ENCODE measurements at regions not wholly inside any gene's neighbourhood (a gene's known extent, or its start where the extent isn't known, plus 50 kb on each side); places are given as distances from the start of the nearest gene placed in this dataset.
A peak's percentile ranks its signal among the peaks of the same experiment; 100 is the strongest.

- DNase-seq, result no peak
These were observed 74.3 kb downstream of the ANKRD7 start for GRCh38 chr7:118298771-118299170.

- no peak for DNase-seq
These were observed 75.7 kb downstream of the ANKRD7 start for GRCh38 chr7:118300177-118300576.

- DNase-seq, result no peak
These were observed 79.6 kb downstream of the ANKRD7 start for GRCh38 chr7:118304100-118304499.

- no peak for DNase-seq
These were observed 81.2 kb downstream of the ANKRD7 start for GRCh38 chr7:118305671-118306070.

GRCh38 chr7:118306771-118307170, 82.3 kb downstream of the ANKRD7 start:
- DNase-seq, result no peak

- DNase-seq, result no peak
These were observed 86.8 kb downstream of the ANKRD7 start for GRCh38 chr7:118311121-118311836.

GRCh38 chr7:118312051-118312450, 87.5 kb downstream of the ANKRD7 start:
- no peak for DNase-seq

- no peak for DNase-seq
These were observed 88.5 kb downstream of the ANKRD7 start for GRCh38 chr7:118312966-118313365.

- no peak for DNase-seq
These were observed 100.4 kb downstream of the ANKRD7 start for GRCh38 chr7:118324790-118325449.

- no peak for DNase-seq
These were observed 100.9 kb downstream of the ANKRD7 start for GRCh38 chr7:118325450-118325808.

GRCh38 chr7:118327174-118327573, 102.7 kb downstream of the ANKRD7 start:
- DNase-seq, result no peak

- no peak for DNase-seq
These were observed 104.2 kb downstream of the ANKRD7 start for GRCh38 chr7:118328505-118329211.

- DNase-seq, result no peak
These were observed 105.9 kb downstream of the ANKRD7 start for GRCh38 chr7:118330388-118330787.

GRCh38 chr7:118346748-118347147, 122.2 kb downstream of the ANKRD7 start:
- no peak for DNase-seq

- no peak for DNase-seq
These were observed 125.1 kb downstream of the ANKRD7 start for GRCh38 chr7:118349604-118350003.

GRCh38 chr7:118350260-118350659, 125.8 kb downstream of the ANKRD7 start:
- DNase-seq, result no peak

- peak in 1 of 56 donors; percentile 8 for DNase-seq
These were observed 128.5 kb downstream of the ANKRD7 start for GRCh38 chr7:118352867-118353453.

GRCh38 chr7:118366363-118366762, 141.9 kb downstream of the ANKRD7 start:
- DNase-seq, result no peak

- no peak for DNase-seq
These were observed 144.5 kb downstream of the ANKRD7 start for GRCh38 chr7:118368958-118369357.

- no peak for DNase-seq
These were observed 145.5 kb downstream of the ANKRD7 start for GRCh38 chr7:118369987-118370386.

- DNase-seq, result no peak
These were observed 148.0 kb downstream of the ANKRD7 start for GRCh38 chr7:118372530-118372929.

GRCh38 chr7:118389629-118390028, 165.1 kb downstream of the ANKRD7 start:
- no peak for DNase-seq

All from amygdala (tissue), 56 donors.